Stimulated activated CD8-positive, alpha-beta memory T cell treated with anti-CD3 and anti-CD28 coated beads, Interleukin-15, amount 100 ng/mL, for 1 hour (primary cell): ENCODE measurements at regions not wholly inside any gene's neighbourhood (a gene's known extent, or its start where the extent isn't known, plus 50 kb on each side); places are given as distances from the start of the nearest gene placed in this dataset.
"Not testable (repeated sequence)": the region's sequence is repeated elsewhere in the genome, so short reads cannot be mapped to it uniquely, and the experiment has no call there.

Experiments used
- DNase-seq: peaks from one replicate; pipeline ENCODE4 v3.0.0-alpha.2; 2020; ENCODE audit warnings: low read depth

- DNase-seq = no peak
Observed at GRCh38 chr18:75742516-75742915, 315.0 kb upstream of the SMIM21 start.

GRCh38 chr18:75739682-75740081 is 312.2 kb upstream of the SMIM21 start:
- DNase-seq = no peak

GRCh38 chr18:75735291-75735690 is 307.8 kb upstream of the SMIM21 start:
- no peak for DNase-seq

- DNase-seq = no peak
Observed at GRCh38 chr18:75730249-75730648, 302.7 kb upstream of the SMIM21 start.

GRCh38 chr18:75728621-75729020 is 301.1 kb upstream of the SMIM21 start:
- DNase-seq = no peak

GRCh38 chr18:75727456-75727855 is 300.0 kb upstream of the SMIM21 start:
- DNase-seq = peak; percentile 2

GRCh38 chr18:75723521-75724340 is 296.2 kb upstream of the SMIM21 start:
- no peak for DNase-seq

- no peak for DNase-seq
Observed at GRCh38 chr18:75714766-75715165, 287.3 kb upstream of the SMIM21 start.

GRCh38 chr18:75712124-75712867 is 284.8 kb upstream of the SMIM21 start:
- not testable (repeated sequence) for DNase-seq

GRCh38 chr18:75700561-75700960 is 273.1 kb upstream of the SMIM21 start:
- DNase-seq = no peak

- DNase-seq = no peak
Observed at GRCh38 chr18:75698861-75699260, 271.4 kb upstream of the SMIM21 start.

- no peak for DNase-seq
Observed at GRCh38 chr18:75697493-75697892, 270.0 kb upstream of the SMIM21 start.

- DNase-seq = no peak
Observed at GRCh38 chr18:75696391-75696790, 268.9 kb upstream of the SMIM21 start.

GRCh38 chr18:75694292-75694691 is 266.8 kb upstream of the SMIM21 start:
- DNase-seq = no peak

GRCh38 chr18:75691483-75691882 is 264.0 kb upstream of the SMIM21 start:
- no peak for DNase-seq

- DNase-seq = not testable (repeated sequence)
Observed at GRCh38 chr18:75690283-75690682, 262.8 kb upstream of the SMIM21 start.

GRCh38 chr18:75687626-75688025 is 260.1 kb upstream of the SMIM21 start:
- no peak for DNase-seq

- DNase-seq = no peak
Observed at GRCh38 chr18:75683426-75683825, 255.9 kb upstream of the SMIM21 start.

GRCh38 chr18:75681538-75682115 is 254.1 kb upstream of the SMIM21 start:
- no peak for DNase-seq

- no peak for DNase-seq
Observed at GRCh38 chr18:75679331-75679730, 251.8 kb upstream of the SMIM21 start.

GRCh38 chr18:75678627-75679026 is 251.1 kb upstream of the SMIM21 start:
- no peak for DNase-seq

- no peak for DNase-seq
Observed at GRCh38 chr18:75677696-75678455, 250.4 kb upstream of the SMIM21 start.
